Right cardiac atrium (tissue), 5 donors: ENCODE measurements at regions not wholly inside any gene's neighbourhood (a gene's known extent, or its start where the extent isn't known, plus 50 kb on each side); places are given as distances from the start of the nearest gene placed in this dataset.

Experiments used
- ATAC-seq, 2 donors: fragments of 200-7000 bp; cut with Tn5 transposase; one replicate each; pipeline versions ENCODE4 v1.8.0 to v1.9.1; 2020; ENCODE audit warnings: moderate library complexity in 2 of 2, mild to moderate bottlenecking in 1 of 2
- DNase-seq, 3 donors: peaks; one replicate each; pipeline ENCODE4 v3.0.0-alpha.2; 2020
- H3K27ac ChIP-seq: one replicate; pipeline ENCODE4 v1.5.1; 2013; ENCODE audit warnings: mild to moderate bottlenecking, low read length, control low read depth, moderate library complexity
- H3K27me3 ChIP-seq: one replicate; pipeline ENCODE4 v1.6.1; 2013; ENCODE audit not compliant: control insufficient read depth, insufficient read depth
- H3K4me1 ChIP-seq: one replicate; pipeline ENCODE4 v1.6.1; 2013; ENCODE audit warnings: low read length; ENCODE audit not compliant: control insufficient read depth, insufficient read depth
- H3K4me3 ChIP-seq: one replicate; pipeline ENCODE4 v1.5.1; 2013; ENCODE audit warnings: low read length, control low read depth
- H3K9me3 ChIP-seq: one replicate; pipeline ENCODE4 v1.6.1; 2013; ENCODE audit warnings: low read length; ENCODE audit not compliant: control insufficient read depth
- WGBS: extraction: QIAGEN DNeasy Blood & Tissue Kit; methylation state at CpG from one replicate; pipeline ENCODE4 v1.1.7; 2013; 5-methylcytosine and 5-hydroxymethylcytosine counted together
- intact Hi-C, 4 donors: fragments of 100-400 bp; cut with DNase I; formaldehyde crosslinking; loops; one replicate each; pipeline versions ENCODE4 v1.11.0 to v1.14.0; 2022 to 2023
- donor health status: healthy with polysubstance abuse.
- donor health status: DM: no; HTN: yes; CAD: no.
- donor health status: DM: no; HTN: no; CAD: no.
- donor health status: DM: no; HTN: yes; CAD: no; lungs with severe emphysema.
- donor health status: DM: yes; HTN: yes; CAD: no.

DNA sequence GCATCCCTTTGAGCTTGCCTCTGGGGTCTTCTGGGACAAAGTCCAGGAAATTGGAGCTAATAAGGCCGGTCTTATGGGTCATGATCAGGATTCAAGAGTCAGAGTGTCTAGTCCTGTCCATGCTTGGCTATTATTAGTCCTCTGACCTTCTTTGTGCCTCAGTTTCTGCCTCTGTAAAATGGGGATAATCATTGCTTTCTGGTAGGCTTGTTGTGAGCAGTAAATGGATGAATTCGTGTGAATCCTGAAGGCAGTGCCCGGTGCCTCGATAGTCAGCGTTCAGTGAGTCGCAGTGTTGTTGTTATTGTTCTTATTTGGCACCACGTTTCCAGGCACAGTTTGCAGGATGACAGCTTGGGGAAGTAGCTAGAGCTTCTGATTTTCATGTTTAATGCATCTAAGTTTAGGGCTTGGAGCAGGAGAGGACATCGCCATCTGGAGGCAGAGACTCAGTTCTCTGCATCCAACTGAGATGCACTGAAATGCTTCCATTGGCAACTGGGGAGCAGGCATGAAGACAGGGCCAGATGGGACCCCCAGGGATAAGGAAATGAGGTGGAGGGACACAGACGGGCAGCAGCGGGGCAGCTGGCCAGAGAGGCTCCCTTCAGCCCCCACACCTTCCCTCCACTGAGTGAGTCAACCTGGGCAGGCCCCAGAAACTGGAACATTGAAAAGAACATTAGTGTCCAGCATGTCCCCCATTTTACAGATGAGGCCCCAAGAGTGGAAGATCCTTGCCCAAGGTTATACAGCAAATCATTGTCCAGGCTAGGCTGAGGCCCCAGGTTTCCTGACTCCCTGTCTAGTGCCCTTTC is 160.3 kb downstream of the PTPRU start:
- DNase-seq (no peak), ATAC-seq (peak in 1 of 2 donors; percentile 16)
- intact Hi-C loops = no loop called here
- H3K27me3 ChIP-seq = no peaks in the 10 kb centered on the region
- peaks cover 3% of the 10 kb centered on the region for H3K9me3 ChIP-seq
- H3K4me1 ChIP-seq = no peaks in the 10 kb centered on the region
- 76% methylated on average over 10 of the region's 10 CpGs for WGBS
- H3K27ac ChIP-seq = no peak overlapping the region
- no peak overlapping the region for H3K4me3 ChIP-seq

DNA sequence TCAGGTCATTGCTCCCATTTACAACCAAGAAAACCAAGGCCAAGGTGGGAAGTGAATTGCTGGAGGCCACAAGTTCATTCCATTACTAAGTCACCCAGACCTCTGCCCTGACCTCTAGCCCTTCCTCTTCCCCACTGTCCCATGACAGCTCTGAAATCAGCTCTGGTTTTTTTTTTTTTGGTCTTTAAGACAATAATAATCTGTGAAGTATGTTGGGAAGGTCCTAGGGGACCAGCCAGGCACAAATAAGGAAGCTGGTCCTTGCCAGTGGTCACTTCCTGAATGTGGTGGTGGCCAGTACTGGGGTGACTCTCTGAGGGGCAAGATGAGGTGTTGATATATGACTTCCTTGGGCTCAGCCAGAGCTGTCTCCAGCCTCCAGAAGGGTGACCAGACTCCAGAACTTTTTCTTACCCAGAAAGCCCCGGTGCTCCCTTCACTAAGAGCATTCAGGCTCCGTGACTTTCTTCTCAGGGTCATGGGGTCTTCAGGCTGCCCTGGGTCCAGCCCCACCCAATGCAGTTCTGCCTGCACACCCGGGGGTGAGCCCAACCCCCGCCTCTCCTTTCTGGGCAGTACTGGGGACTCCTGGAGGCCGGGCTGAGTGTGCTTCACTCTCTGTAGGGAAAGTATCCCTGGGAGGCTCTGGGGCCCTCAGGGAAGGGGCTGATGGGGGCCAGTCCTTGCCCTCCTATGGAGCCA is 159.6 kb downstream of the PTPRU start:
- no peak overlapping the region for H3K4me3 ChIP-seq
- WGBS = 50% methylated on average over 5 of the region's 5 CpGs
- no peaks in the 10 kb centered on the region for H3K4me1 ChIP-seq
- ATAC-seq = peak in 1 of 2 donors; percentile 23
- DNase-seq = no peak
- H3K9me3 ChIP-seq = peaks cover 3% of the 10 kb centered on the region
- no peak overlapping the region for H3K27ac ChIP-seq
- no peaks in the 10 kb centered on the region for H3K27me3 ChIP-seq
- intact Hi-C loops = no loop called here

- Histone ChIP-seq H3K27me3 (no peaks in the 10 kb centered on the region), H3K4me3 (no peak overlapping the region), H3K27ac (no peak overlapping the region), H3K4me1 (no peaks in the 10 kb centered on the region), H3K9me3 (peaks cover 3% of the 10 kb centered on the region)
- WGBS = 83% methylated on average over 9 of the region's 9 CpGs
- DNase-seq (no peak), ATAC-seq (no peak)
- intact Hi-C loops = no loop called here
Measured at GRCh38 chr1:29394521-29395225, 158.4 kb downstream of the PTPRU start.

- H3K4me3 ChIP-seq = no peak overlapping the region
- intact Hi-C loops = no loop called here
- no peaks in the 10 kb centered on the region for H3K27me3 ChIP-seq
- H3K9me3 ChIP-seq = no peaks in the 10 kb centered on the region
- no peak for DNase-seq
- no peak overlapping the region for H3K27ac ChIP-seq
- no peaks in the 10 kb centered on the region for H3K4me1 ChIP-seq
- ATAC-seq = no peak
- 84% methylated on average over 2 of the region's 2 CpGs for WGBS
Measured at GRCh38 chr1:29393451-29393826, 157.1 kb downstream of the PTPRU start.

DNA sequence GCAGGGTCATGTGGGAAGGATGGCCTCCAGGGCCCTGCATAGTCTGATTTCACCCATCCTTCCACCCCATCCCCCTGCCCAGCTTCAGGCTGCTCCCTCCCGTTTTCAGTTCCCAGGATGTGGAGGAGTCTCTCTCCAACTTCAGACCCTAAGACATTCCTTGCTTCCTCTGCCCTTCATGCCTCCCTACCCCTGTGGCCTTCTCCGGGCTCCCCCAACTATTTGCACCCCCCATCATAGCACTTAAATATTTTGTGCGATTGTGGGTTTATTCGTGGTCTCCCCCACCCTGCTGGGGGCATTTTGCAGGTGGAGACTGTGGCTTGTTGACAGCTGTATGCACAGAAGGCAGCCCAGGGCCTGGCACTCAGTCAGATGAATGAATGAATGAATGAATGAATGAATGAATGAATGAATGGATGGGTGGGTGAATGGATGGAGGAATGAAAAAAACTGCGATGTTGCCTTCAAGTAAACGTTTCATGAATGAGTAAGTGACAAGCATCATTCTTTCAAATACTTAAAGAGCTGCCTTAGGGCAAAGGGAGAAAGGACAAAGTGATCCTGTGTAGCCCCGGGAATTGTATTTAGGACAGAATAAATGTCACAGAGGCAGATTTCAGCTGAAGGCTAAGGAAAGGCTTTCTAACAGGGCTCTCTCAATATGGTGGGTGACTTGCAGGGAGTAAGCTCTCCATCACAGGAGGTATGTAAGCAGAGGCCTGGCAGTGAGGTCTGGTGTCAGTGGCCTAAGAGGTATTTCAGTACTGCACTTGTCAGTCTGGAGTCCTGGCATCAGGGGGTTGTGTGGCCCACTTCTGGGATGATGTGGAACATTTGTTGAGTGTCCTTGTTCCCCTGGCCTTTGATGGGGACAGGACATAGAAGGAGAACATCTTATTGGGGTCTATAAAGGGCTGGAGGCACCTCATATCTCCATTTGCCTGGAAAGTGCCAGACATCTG is 156.4 kb downstream of the PTPRU start:
- Histone ChIP-seq H3K27me3 (no peaks in the 10 kb centered on the region), H3K27ac (no peak overlapping the region), H3K4me1 (no peaks in the 10 kb centered on the region), H3K9me3 (no peaks in the 10 kb centered on the region), H3K4me3 (no peak overlapping the region)
- DNase-seq (no peak), ATAC-seq (no peak)
- intact Hi-C loops = no loop called here
- WGBS = 55% methylated on average over 7 of the region's 7 CpGs

GRCh38 chr1:29392036-29392435 is 155.7 kb downstream of the PTPRU start:
- DNase-seq = no peak
- WGBS = 54% methylated on average over 3 of the region's 3 CpGs
- Histone ChIP-seq H3K27ac (no peak overlapping the region), H3K9me3 (no peaks in the 10 kb centered on the region), H3K4me3 (no peak overlapping the region), H3K27me3 (no peaks in the 10 kb centered on the region), H3K4me1 (no peaks in the 10 kb centered on the region)
- ATAC-seq = no peak
- intact Hi-C loops = no loop called here

GRCh38 chr1:29391362-29391880 is 155.1 kb downstream of the PTPRU start:
- Histone ChIP-seq H3K27me3 (no peaks in the 10 kb centered on the region), H3K27ac (no peak overlapping the region), H3K9me3 (no peaks in the 10 kb centered on the region), H3K4me1 (no peaks in the 10 kb centered on the region), H3K4me3 (no peak overlapping the region)
- DNase-seq (no peak), ATAC-seq (no peak)
- WGBS = 26% methylated on average over 5 of the region's 5 CpGs
- intact Hi-C loops = no loop called here

GRCh38 chr1:29390491-29391361 is 154.4 kb downstream of the PTPRU start:
- no peak for DNase-seq
- Histone ChIP-seq H3K9me3 (no peaks in the 10 kb centered on the region), H3K27ac (no peak overlapping the region), H3K27me3 (no peaks in the 10 kb centered on the region), H3K4me3 (no peak overlapping the region), H3K4me1 (no peaks in the 10 kb centered on the region)
- no peak for ATAC-seq
- WGBS = 25% methylated on average over 16 of the region's 16 CpGs
- intact Hi-C loops = no loop called here

GRCh38 chr1:29390075-29390474 is 153.8 kb downstream of the PTPRU start:
- ATAC-seq (no peak), DNase-seq (no peak)
- 64% methylated on average over 3 of the region's 3 CpGs for WGBS
- no peak overlapping the region for H3K27ac ChIP-seq
- no peaks in the 10 kb centered on the region for H3K9me3 ChIP-seq
- no peak overlapping the region for H3K4me3 ChIP-seq
- H3K27me3 ChIP-seq = no peaks in the 10 kb centered on the region
- H3K4me1 ChIP-seq = no peaks in the 10 kb centered on the region
- intact Hi-C loops = no loop called here
